Mammary epithelial cell (primary cell): ENCODE measurements at regions not wholly inside any gene's neighbourhood (a gene's known extent, or its start where the extent isn't known, plus 50 kb on each side); places are given as distances from the start of the nearest gene placed in this dataset.

Experiments used
- CTCF ChIP-seq, 2 donors: IDR thresholded peaks in 1 of 2; conservative IDR thresholded peaks in 1 of 2; 2 replicates each; pipeline ENCODE4 v1.5.1; 2011 to 2012; ENCODE audit warnings: inconsistent platforms in 2 of 2, low read length in 2 of 2, mild to moderate bottlenecking in 2 of 2, control low read depth in 1 of 2, low read depth in 1 of 2; ENCODE audit not compliant: insufficient read depth in 1 of 2; ENCODE audit errors: extremely low read depth in 1 of 2
- EZH2 ChIP-seq: IDR thresholded peaks from 2 replicates; pipeline ENCODE4 v1.6.1; 2012; ENCODE audit warnings: low read length, inconsistent platforms, borderline replicate concordance

- TF ChIP-seq CTCF (conservative IDR thresholded peaks at IDR 0.05 in 1 of 2, IDR thresholded peaks at IDR 0.05 in 1 of 2; ENCODE audit: extremely low read depth in 1 of 2, insufficient read depth in 1 of 2, low read depth in 1 of 2, low read length in 2 of 2) (no peak), EZH2 (no peak)
These were observed 208.3 kb upstream of the VLDLR start for GRCh38 chr9:2413160-2413805.
